ENCODE measurements at regions not wholly inside any gene's neighbourhood (a gene's known extent, or its start where the extent isn't known, plus 50 kb on each side); places are given as distances from the start of the nearest gene placed in this dataset.

GRCh38 chrX:121975671-121976070 lies 928.3 kb downstream of the GLUD2 start:
- H3K9ac ChIP-seq (ENCODE audit: low read length), result no peak overlapping the region
- no peak overlapping the region for H3K4me2 ChIP-seq (ENCODE audit: low read depth, low read length, poor library complexity, severe bottlenecking)
- TF ChIP-seq EZH2phosphoT487 (conservative IDR thresholded peaks at IDR 0.05; ENCODE audit: low read length) (no peak), CTCF (IDR thresholded peaks at IDR 0.05; ENCODE audit: insufficient read depth, low read length, poor library complexity, severe bottlenecking) (no peak)

DNA sequence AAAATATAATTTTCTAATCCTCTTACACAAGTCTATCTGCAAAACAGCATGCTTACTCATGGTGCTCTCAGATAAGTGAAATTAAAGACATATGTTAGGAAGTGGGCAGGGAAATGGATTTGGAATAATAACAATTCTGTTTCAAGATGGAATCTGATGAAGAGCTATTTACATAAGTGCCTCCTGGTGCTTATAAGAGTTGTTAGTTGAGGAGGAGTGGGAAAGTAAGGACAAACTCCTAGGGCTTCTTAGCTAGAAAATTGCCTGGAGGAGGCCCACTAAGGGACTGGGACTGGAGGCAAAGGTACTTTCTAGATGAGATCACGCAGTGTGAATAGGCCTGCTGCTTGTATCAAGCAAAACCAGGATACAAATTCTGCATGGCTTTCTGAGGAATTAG lies 939.8 kb downstream of the GLUD2 start:
- Histone ChIP-seq H3F3A (ENCODE audit: insufficient read depth) (no peaks in the 10 kb centered on the region), H3K9ac (ENCODE audit: low read length) (no peak overlapping the region), H3K27ac (ENCODE audit: low read depth, low read length) (no peak overlapping the region), H3K4me3 (ENCODE audit: insufficient read depth, low read length, poor library complexity, severe bottlenecking) (no peak overlapping the region), H3K36me3 (ENCODE audit: low read length) (no peaks in the 10 kb centered on the region), H3K27me3 (ENCODE audit: low read length) (no peaks in the 10 kb centered on the region), H3K4me2 (ENCODE audit: low read depth, low read length, poor library complexity, severe bottlenecking) (no peak overlapping the region), H4K20me1 (ENCODE audit: low read depth, low read length) (no peaks in the 10 kb centered on the region), H3K9me3 (ENCODE audit: insufficient read depth, low read length) (no peaks in the 10 kb centered on the region), H2AFZ (ENCODE audit: low read depth, low read length, severe bottlenecking) (no peak overlapping the region), H3K79me2 (ENCODE audit: insufficient read depth, low read length) (no peaks in the 10 kb centered on the region), H3K9me2 (replicated peaks; ENCODE audit: insufficient read depth, low read length) (no peaks in the 10 kb centered on the region)
- TF ChIP-seq EZH2phosphoT487 (conservative IDR thresholded peaks at IDR 0.05; ENCODE audit: low read length) (no peak), CTCF (IDR thresholded peaks at IDR 0.05; ENCODE audit: insufficient read depth, low read length, poor library complexity, severe bottlenecking) (no peak)

More at GRCh38 chrX:121975671-121976070, 928.3 kb downstream of the GLUD2 start:
- H3K27ac ChIP-seq (ENCODE audit: low read depth, low read length), result no peak overlapping the region
- no peaks in the 10 kb centered on the region for H4K20me1 ChIP-seq (ENCODE audit: low read depth, low read length)
- no peak overlapping the region for H3K4me3 ChIP-seq (ENCODE audit: insufficient read depth, low read length, poor library complexity, severe bottlenecking)
- no peaks in the 10 kb centered on the region for H3K79me2 ChIP-seq (ENCODE audit: insufficient read depth, low read length)
- no peaks in the 10 kb centered on the region for H3K36me3 ChIP-seq (ENCODE audit: low read length)
- H3K9me2 ChIP-seq (replicated peaks; ENCODE audit: insufficient read depth, low read length), result no peaks in the 10 kb centered on the region
- H3K9me3 ChIP-seq (ENCODE audit: insufficient read depth, low read length), result no peaks in the 10 kb centered on the region
- H3F3A ChIP-seq (ENCODE audit: insufficient read depth), result no peaks in the 10 kb centered on the region
- no peak overlapping the region for H2AFZ ChIP-seq (ENCODE audit: low read depth, low read length, severe bottlenecking)
- no peaks in the 10 kb centered on the region for H3K27me3 ChIP-seq (ENCODE audit: low read length)

GRCh38 chrX:121987835-121988234 lies 940.4 kb downstream of the GLUD2 start:
- H3K9me2 ChIP-seq (replicated peaks; ENCODE audit: insufficient read depth, low read length), result no peaks in the 10 kb centered on the region
- no peaks in the 10 kb centered on the region for H3K36me3 ChIP-seq (ENCODE audit: low read length)
- no peaks in the 10 kb centered on the region for H3F3A ChIP-seq (ENCODE audit: insufficient read depth)
- H3K4me2 ChIP-seq (ENCODE audit: low read depth, low read length, poor library complexity, severe bottlenecking), result no peak overlapping the region
- no peaks in the 10 kb centered on the region for H3K27me3 ChIP-seq (ENCODE audit: low read length)
- H3K79me2 ChIP-seq (ENCODE audit: insufficient read depth, low read length), result no peaks in the 10 kb centered on the region
- H3K4me3 ChIP-seq (ENCODE audit: insufficient read depth, low read length, poor library complexity, severe bottlenecking), result no peak overlapping the region
- no peak overlapping the region for H3K27ac ChIP-seq (ENCODE audit: low read depth, low read length)
- H3K9me3 ChIP-seq (ENCODE audit: insufficient read depth, low read length), result no peaks in the 10 kb centered on the region
- H2AFZ ChIP-seq (ENCODE audit: low read depth, low read length, severe bottlenecking), result no peak overlapping the region
- H3K9ac ChIP-seq (ENCODE audit: low read length), result no peak overlapping the region
- no peak for TF ChIP-seq CTCF (IDR thresholded peaks at IDR 0.05; ENCODE audit: insufficient read depth, low read length, poor library complexity, severe bottlenecking)
- TF ChIP-seq EZH2phosphoT487 (conservative IDR thresholded peaks at IDR 0.05; ENCODE audit: low read length), result no peak
- H4K20me1 ChIP-seq (ENCODE audit: low read depth, low read length), result no peaks in the 10 kb centered on the region
